IMR-90 (cell line): ENCODE measurements at regions not wholly inside any gene's neighbourhood (a gene's known extent, or its start where the extent isn't known, plus 50 kb on each side); places are given as distances from the start of the nearest gene placed in this dataset.

Source experiments
- ATAC-seq: fragments of 200-7000 bp; cut with Tn5 transposase; 2 replicates; pipeline ENCODE4 v1.9.1; 2020; ENCODE audit warnings: low read depth, mild to moderate bottlenecking, moderate library complexity
- BruUV-seq: library from RNA; stranded (reverse); fragments of 400-500 nt; replicated peaks from 2 replicates; lab custom pipeline; 2021; lab: Mats Ljungman, UMichigan
- CTCF ChIA-PET: fragments of 300-600 bp; formaldehyde crosslinking; extraction: SDS; loops from one replicate; lab custom pipeline; 2021; ENCODE audit warnings: antibody characterized with exemption; lab: Yijun Ruan, JAX
- POLR2A ChIA-PET: fragments of 300-600 bp; sonication (Branson Sonifier 250); formaldehyde crosslinking; loops from one replicate; lab custom pipeline; 2022; ENCODE audit warnings: antibody characterized with exemption; ENCODE audit not compliant: unreplicated experiment; lab: Charles Lee
- DNase-seq: peaks from one replicate; pipeline ENCODE4 v3.0.0; 2013
- H2AFZ ChIP-seq: replicated peaks from 2 replicates; pipeline ENCODE3; 2013; ENCODE audit warnings: low read length, mild to moderate bottlenecking; ENCODE audit not compliant: poor library complexity
- H2AK5ac ChIP-seq: 2 replicates; pipeline ENCODE4 v1.6.1; 2013; ENCODE audit warnings: low read depth, low read length, inconsistent platforms
- H2AK9ac ChIP-seq: replicated peaks from 2 replicates; pipeline ENCODE3; 2013; ENCODE audit warnings: mild to moderate bottlenecking, low read depth, low read length, moderate library complexity; ENCODE audit not compliant: poor library complexity
- H2BK120ac ChIP-seq: 2 replicates; pipeline ENCODE4 v1.6.1; 2013; ENCODE audit warnings: low read depth, low read length, inconsistent platforms
- H2BK15ac ChIP-seq: 3 replicates; pipeline ENCODE4 v1.6.1; 2013; ENCODE audit warnings: low read depth, low read length, inconsistent platforms
- H2BK20ac ChIP-seq: 2 replicates; pipeline ENCODE4 v1.6.1; 2013; ENCODE audit warnings: low read depth, mild to moderate bottlenecking, inconsistent platforms, low read length, moderate library complexity
- H2BK5ac ChIP-seq: 2 replicates; pipeline ENCODE4 v1.6.1; 2013; ENCODE audit warnings: mild to moderate bottlenecking, low read depth, low read length, inconsistent platforms; ENCODE audit not compliant: poor library complexity, severe bottlenecking
- H3K14ac ChIP-seq: replicated peaks from 2 replicates; pipeline ENCODE4 v1.6.1; 2013; ENCODE audit warnings: low read depth, low read length, inconsistent platforms
- H3K18ac ChIP-seq: 2 replicates; pipeline ENCODE4 v1.6.1; 2013; ENCODE audit warnings: low read depth, low read length, control low read depth
- H3K23ac ChIP-seq: 2 replicates; pipeline ENCODE4 v1.6.1; 2013; ENCODE audit warnings: low read depth, low read length, inconsistent platforms
- H3K27ac ChIP-seq: 2 replicates; pipeline ENCODE4 v1.5.1; 2013; ENCODE audit warnings: mild to moderate bottlenecking, control low read depth, low read length; ENCODE audit not compliant: insufficient read depth
- H3K27me3 ChIP-seq: 2 replicates; pipeline ENCODE4 v1.6.1; 2013; ENCODE audit warnings: low read length; ENCODE audit not compliant: control insufficient read depth, insufficient read depth
- H3K36me3 ChIP-seq: 2 replicates; pipeline ENCODE4 v1.6.1; 2013; ENCODE audit warnings: low read length, mixed read lengths; ENCODE audit not compliant: control insufficient read depth, insufficient read depth
- H3K4ac ChIP-seq: 2 replicates; pipeline ENCODE4 v1.6.1; 2013; ENCODE audit warnings: low read depth, low read length, inconsistent platforms
- H3K4me1 ChIP-seq: 2 replicates; pipeline ENCODE4 v1.6.1; 2013; ENCODE audit warnings: low read length, mixed read lengths; ENCODE audit not compliant: control insufficient read depth, insufficient read depth
- H3K4me2 ChIP-seq: 2 replicates; pipeline ENCODE4 v1.6.1; 2013; ENCODE audit warnings: low read depth, mild to moderate bottlenecking, control low read depth, low read length, moderate library complexity
- H3K4me3 ChIP-seq: 2 replicates; pipeline ENCODE4 v1.5.1; 2013; ENCODE audit warnings: low read depth, mild to moderate bottlenecking, control low read depth, low read length, moderate library complexity; ENCODE audit not compliant: insufficient read depth
- H3K56ac ChIP-seq: 2 replicates; pipeline ENCODE4 v1.6.1; 2013; ENCODE audit warnings: low read length, inconsistent platforms; ENCODE audit not compliant: insufficient read depth; ENCODE audit errors: extremely low read depth
- H3K79me1 ChIP-seq, 2 experiments: 2 replicates each; pipeline ENCODE4 v1.6.1; 2013; ENCODE audit warnings: low read length in 2 of 2, inconsistent platforms in 1 of 2, low read depth in 1 of 2
- H3K9ac ChIP-seq: 2 replicates; pipeline ENCODE4 v1.6.1; 2013; ENCODE audit warnings: low read depth, low read length, control low read depth
- H3K9me1 ChIP-seq: 2 replicates; pipeline ENCODE4 v1.6.1; 2013; ENCODE audit warnings: low read length, inconsistent platforms; ENCODE audit not compliant: insufficient read depth
- H3K9me3 ChIP-seq: 2 replicates; pipeline ENCODE4 v1.6.1; 2013; ENCODE audit warnings: low read length; ENCODE audit not compliant: control insufficient read depth, insufficient read depth
- H4K20me1 ChIP-seq: 2 replicates; pipeline ENCODE4 v1.6.1; 2013; ENCODE audit warnings: low read length, inconsistent platforms; ENCODE audit not compliant: insufficient read depth
- H4K5ac ChIP-seq: 2 replicates; pipeline ENCODE4 v1.6.1; 2013; ENCODE audit warnings: mild to moderate bottlenecking, low read depth, low read length, control low read depth
- H4K8ac ChIP-seq, 2 experiments: 2 replicates each; pipeline ENCODE4 v1.6.1; 2013; ENCODE audit warnings: low read depth in 2 of 2, low read length in 2 of 2, control low read depth in 1 of 2, inconsistent platforms in 1 of 2
- H4K91ac ChIP-seq: 2 replicates; pipeline ENCODE4 v1.6.1; 2013; ENCODE audit warnings: low read depth, low read length, inconsistent platforms; ENCODE audit not compliant: insufficient read depth
- BHLHE40 ChIP-seq: fragments of 150-350 bp; IDR thresholded peaks from 2 replicates; pipeline ENCODE4 v1.6.1; 2016; ENCODE audit warnings: mild to moderate bottlenecking, low read depth, low read length
- CEBPB ChIP-seq: IDR thresholded peaks from 2 replicates; pipeline ENCODE4 v1.6.1; 2012; ENCODE audit warnings: low read depth, low read length, improper control_type of control experiment
- CHD1 ChIP-seq: IDR thresholded peaks from 2 replicates; pipeline ENCODE4 v1.6.1; 2012; ENCODE audit warnings: low read depth, low read length, improper control_type of control experiment
- MAFK ChIP-seq: IDR thresholded peaks from 2 replicates; pipeline ENCODE4 v1.6.1; 2012; ENCODE audit warnings: low read depth, low read length, improper control_type of control experiment
- MAZ ChIP-seq: IDR thresholded peaks from 2 replicates; pipeline ENCODE4 v1.6.1; 2012; ENCODE audit warnings: low read depth, mild to moderate bottlenecking, low read length, improper control_type of control experiment, moderate library complexity, borderline replicate concordance
- MXI1 ChIP-seq: IDR thresholded peaks from 2 replicates; pipeline ENCODE4 v1.6.1; 2012; ENCODE audit warnings: low read depth, mild to moderate bottlenecking, low read length, moderate library complexity, borderline replicate concordance
- NFE2L2 ChIP-seq: fragments of 150-350 bp; IDR thresholded peaks from 2 replicates; pipeline ENCODE4 v1.6.1; 2016; ENCODE audit warnings: low read depth, mild to moderate bottlenecking, low read length
- POLR2A ChIP-seq: IDR thresholded peaks from 2 replicates; pipeline ENCODE4 v1.6.1; 2012; ENCODE audit warnings: mild to moderate bottlenecking, low read depth, low read length
- RAD21 ChIP-seq: IDR thresholded peaks from 2 replicates; pipeline ENCODE4 v1.6.1; 2012; ENCODE audit warnings: low read length, improper control_type of control experiment
- RCOR1 ChIP-seq: IDR thresholded peaks from 2 replicates; pipeline ENCODE4 v1.6.1; 2012; ENCODE audit warnings: mild to moderate bottlenecking, low read length, improper control_type of control experiment; ENCODE audit not compliant: insufficient replicate concordance
- RFX5 ChIP-seq: IDR thresholded peaks from 2 replicates; pipeline ENCODE4 v1.8.0; 2012; ENCODE audit warnings: low read depth, mild to moderate bottlenecking, low read length, moderate library complexity
- SMC3 ChIP-seq: fragments of 150-350 bp; IDR thresholded peaks from 2 replicates; pipeline ENCODE4 v1.6.1; 2016; ENCODE audit warnings: low read depth, mild to moderate bottlenecking, antibody characterized with exemption, low read length, moderate library complexity
- WGBS, 2 experiments: methylation state at CpG; one replicate each; pipeline versions ENCODE4 v1.1.5 to v1.1.7; 2013; ENCODE audit warnings: missing lambda C conversion rate in 2 of 2; ENCODE audit not compliant: insufficient read length in 1 of 2; ENCODE audit errors: extremely low coverage in 2 of 2; 5-methylcytosine and 5-hydroxymethylcytosine counted together
- dilution Hi-C: fragments of 300-500 bp; cut with HindIII; formaldehyde crosslinking; loops from one replicate; pipeline ENCODE4 v1.14.3; 2018; ENCODE audit warnings: low sequenced_read_pairs; ENCODE audit not compliant: unreplicated experiment
- in situ Hi-C: fragments of 300-500 bp; cut with MboI; formaldehyde crosslinking; loops from 3 replicates; pipeline ENCODE4 v1.14.3; 2019; ENCODE audit warnings: low sequenced_read_pairs, inconsistent platforms, mixed read lengths
- intact Hi-C: fragments of 100-400 bp; cut with micrococcal nuclease; formaldehyde crosslinking; loops from 2 replicates; pipeline ENCODE4 v1.10.0; 2022
- TF ChIP-seq, protein P1 (sequence below): fragments of 150-350 bp; IDR thresholded peaks from 2 replicates; pipeline ENCODE4 v1.6.1; 2017; ENCODE audit warnings: mild to moderate bottlenecking, antibody characterized with exemption, low read length, low read depth

- H2BK120ac ChIP-seq: no peak overlapping the region
- no peak overlapping the region for H3K4me3 ChIP-seq
- H4K20me1 ChIP-seq: no peaks in the 10 kb centered on the region
- no peak overlapping the region for H4K5ac ChIP-seq
- H3K36me3 ChIP-seq: no peaks in the 10 kb centered on the region
- ATAC-seq (no peak), DNase-seq (no peak)
- CTCF ChIA-PET: no interaction called here
- POLR2A ChIA-PET: no interaction called here
- BruUV-seq: no TSS peak
- H3K4me1 ChIP-seq: no peaks in the 10 kb centered on the region
- H2AK5ac ChIP-seq: no peak overlapping the region
- H2BK5ac ChIP-seq: no peak overlapping the region
- no peak overlapping the region for H3K4me2 ChIP-seq
- no peaks in the 10 kb centered on the region for H3K9me1 ChIP-seq
- H2BK15ac ChIP-seq: no peak overlapping the region
- H3K23ac ChIP-seq: no peak overlapping the region
- TF ChIP-seq CHD1 (no peak), MXI1 (no peak), SMC3 (no peak), RCOR1 (no peak), RAD21 (no peak), POLR2A (no peak), NFE2L2 (no peak), BHLHE40 (no peak), MAZ (no peak), RFX5 (no peak), CEBPB (no peak), MAFK (no peak)
- TF ChIP-seq, protein P1, sequence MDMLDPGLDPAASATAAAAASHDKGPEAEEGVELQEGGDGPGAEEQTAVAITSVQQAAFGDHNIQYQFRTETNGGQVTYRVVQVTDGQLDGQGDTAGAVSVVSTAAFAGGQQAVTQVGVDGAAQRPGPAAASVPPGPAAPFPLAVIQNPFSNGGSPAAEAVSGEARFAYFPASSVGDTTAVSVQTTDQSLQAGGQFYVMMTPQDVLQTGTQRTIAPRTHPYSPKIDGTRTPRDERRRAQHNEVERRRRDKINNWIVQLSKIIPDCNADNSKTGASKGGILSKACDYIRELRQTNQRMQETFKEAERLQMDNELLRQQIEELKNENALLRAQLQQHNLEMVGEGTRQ: no peak
- no peak overlapping the region for H2BK20ac ChIP-seq
- in situ Hi-C loops: no loop called here
- H3K27ac ChIP-seq: no peak overlapping the region
- no peaks in the 10 kb centered on the region for H3K79me1 ChIP-seq
- no peak overlapping the region for H3K4ac ChIP-seq
- H4K8ac ChIP-seq: no peak overlapping the region
- H2AK9ac ChIP-seq: no peak overlapping the region
- H3K18ac ChIP-seq: no peak overlapping the region
- H3K27me3 ChIP-seq: no peaks in the 10 kb centered on the region
- H3K9ac ChIP-seq: no peak overlapping the region
- no peak overlapping the region for H3K14ac ChIP-seq
- dilution Hi-C loops: no loop called here
- H3K9me3 ChIP-seq: peaks cover 5% of the 10 kb centered on the region
- WGBS, 2 experiments: no CpG with 5 or more reads among the region's 3 CpGs
- H4K91ac ChIP-seq: no peak overlapping the region
- H3K56ac ChIP-seq: no peak overlapping the region
- intact Hi-C loops: no loop called here
- no peak overlapping the region for H2AFZ ChIP-seq
These were observed 498.3 kb downstream of the RIT2 start for GRCh38 chr18:42617221-42617620.
